ENCODE measurements at regions not wholly inside any gene's neighbourhood (a gene's known extent, or its start where the extent isn't known, plus 50 kb on each side); places are given as distances from the start of the nearest gene placed in this dataset.

DNA sequence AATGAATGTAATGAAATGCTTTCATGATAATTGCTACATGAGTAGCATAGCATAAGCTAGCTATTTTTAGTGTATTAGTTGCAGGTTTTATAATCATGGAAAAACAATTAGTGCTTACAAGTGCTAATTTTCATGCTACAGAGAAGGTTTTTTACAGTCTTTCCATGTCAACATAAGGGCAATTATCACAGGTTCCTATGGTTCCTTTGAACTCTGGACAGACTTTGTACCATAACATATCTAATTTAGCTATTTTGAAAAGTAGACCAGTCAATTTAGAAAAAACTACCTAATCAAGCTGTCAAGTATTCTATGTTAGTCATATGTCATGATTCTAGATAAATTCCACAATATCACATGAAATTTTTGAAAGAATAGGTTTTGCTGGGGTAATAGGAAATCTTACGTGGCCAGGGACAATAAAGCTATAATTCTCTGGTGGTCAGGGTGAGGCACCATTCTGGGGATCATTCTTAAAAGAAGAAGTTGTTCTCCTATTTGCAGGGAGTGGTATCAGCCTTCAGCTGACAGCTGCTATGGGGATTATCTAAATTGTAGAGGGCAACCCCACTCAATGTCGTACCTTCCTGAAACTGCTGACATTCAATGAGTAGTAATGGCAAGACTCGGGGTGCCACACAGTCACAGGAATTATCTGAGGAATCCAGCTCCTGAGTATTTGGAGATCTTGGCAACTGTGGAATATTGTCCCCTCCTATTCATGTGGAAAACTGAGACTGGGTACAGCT is 724.0 kb upstream of the LINC00305 start:
- no peaks in the 10 kb centered on the region for H3K79me2 ChIP-seq (ENCODE audit: low read length)
- no peak overlapping the region for H3K27ac ChIP-seq (ENCODE audit: low read length)
- no peak overlapping the region for H3K9ac ChIP-seq (ENCODE audit: low read length)
- H3K4me3 ChIP-seq (ENCODE audit: low read length), result no peak overlapping the region
- peaks cover 15% of the 10 kb centered on the region; the same call in 1 of the 2 replicates for H3K9me3 ChIP-seq (ENCODE audit: insufficient read depth, low read length)
- H3K4me2 ChIP-seq (ENCODE audit: low read length), result no peak overlapping the region
- H3K36me3 ChIP-seq (replicated peaks; ENCODE audit: low read depth, low read length), result peaks cover 7% of the 10 kb centered on the region
- TF ChIP-seq EZH2phosphoT487 (IDR thresholded peaks at IDR 0.05; ENCODE audit: low read depth), result no peak
- TF ChIP-seq, protein P1, sequence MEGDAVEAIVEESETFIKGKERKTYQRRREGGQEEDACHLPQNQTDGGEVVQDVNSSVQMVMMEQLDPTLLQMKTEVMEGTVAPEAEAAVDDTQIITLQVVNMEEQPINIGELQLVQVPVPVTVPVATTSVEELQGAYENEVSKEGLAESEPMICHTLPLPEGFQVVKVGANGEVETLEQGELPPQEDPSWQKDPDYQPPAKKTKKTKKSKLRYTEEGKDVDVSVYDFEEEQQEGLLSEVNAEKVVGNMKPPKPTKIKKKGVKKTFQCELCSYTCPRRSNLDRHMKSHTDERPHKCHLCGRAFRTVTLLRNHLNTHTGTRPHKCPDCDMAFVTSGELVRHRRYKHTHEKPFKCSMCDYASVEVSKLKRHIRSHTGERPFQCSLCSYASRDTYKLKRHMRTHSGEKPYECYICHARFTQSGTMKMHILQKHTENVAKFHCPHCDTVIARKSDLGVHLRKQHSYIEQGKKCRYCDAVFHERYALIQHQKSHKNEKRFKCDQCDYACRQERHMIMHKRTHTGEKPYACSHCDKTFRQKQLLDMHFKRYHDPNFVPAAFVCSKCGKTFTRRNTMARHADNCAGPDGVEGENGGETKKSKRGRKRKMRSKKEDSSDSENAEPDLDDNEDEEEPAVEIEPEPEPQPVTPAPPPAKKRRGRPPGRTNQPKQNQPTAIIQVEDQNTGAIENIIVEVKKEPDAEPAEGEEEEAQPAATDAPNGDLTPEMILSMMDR (IDR thresholded peaks at IDR 0.05; ENCODE audit: low read depth, low read length), result no peak
- no peaks in the 10 kb centered on the region for H4K20me1 ChIP-seq (ENCODE audit: insufficient read depth, low read length)
- no peaks in the 10 kb centered on the region for H3K27me3 ChIP-seq (ENCODE audit: low read depth, low read length)
- H2AFZ ChIP-seq (ENCODE audit: low read depth, low read length), result no peak overlapping the region
- peaks cover 6% of the 10 kb centered on the region; the same call in 1 of the 2 replicates for H3K4me1 ChIP-seq (ENCODE audit: low read length)

DNA sequence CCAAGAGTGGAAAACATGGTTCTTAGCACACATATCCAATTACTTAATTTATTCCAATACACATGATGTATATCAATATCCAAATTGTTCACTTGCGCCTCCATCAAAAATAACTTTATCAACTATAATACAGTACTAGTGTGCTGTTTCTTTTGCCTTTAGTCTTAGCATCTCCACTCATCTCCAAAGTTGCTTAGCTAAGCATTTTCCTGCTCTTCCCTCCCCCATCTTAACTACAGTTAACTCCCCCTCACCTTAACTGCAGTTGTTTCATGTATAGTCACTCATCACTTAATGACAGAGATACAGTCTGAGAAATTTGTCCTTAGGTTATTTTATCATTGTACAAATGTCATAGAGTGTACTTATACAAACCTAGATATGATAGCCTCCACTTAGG is 705.2 kb upstream of the LINC00305 start:
- TF ChIP-seq, protein P1 (IDR thresholded peaks at IDR 0.05; ENCODE audit: low read depth, low read length), result no peak
- no peak for TF ChIP-seq EZH2phosphoT487 (IDR thresholded peaks at IDR 0.05; ENCODE audit: low read depth)
- Histone ChIP-seq H3K9me3 (ENCODE audit: insufficient read depth, low read length) (no peaks in the 10 kb centered on the region), H3K4me2 (ENCODE audit: low read length) (no peak overlapping the region), H3K79me2 (ENCODE audit: low read length) (no peaks in the 10 kb centered on the region), H3K4me1 (ENCODE audit: low read length) (no peaks in the 10 kb centered on the region), H3K27me3 (ENCODE audit: low read depth, low read length) (no peaks in the 10 kb centered on the region), H3K27ac (ENCODE audit: low read length) (no peak overlapping the region), H3K9ac (ENCODE audit: low read length) (no peak overlapping the region), H4K20me1 (ENCODE audit: insufficient read depth, low read length) (no peaks in the 10 kb centered on the region), H3K4me3 (ENCODE audit: low read length) (no peak overlapping the region), H2AFZ (ENCODE audit: low read depth, low read length) (no peak overlapping the region), H3K36me3 (replicated peaks; ENCODE audit: low read depth, low read length) (no peaks in the 10 kb centered on the region)

DNA sequence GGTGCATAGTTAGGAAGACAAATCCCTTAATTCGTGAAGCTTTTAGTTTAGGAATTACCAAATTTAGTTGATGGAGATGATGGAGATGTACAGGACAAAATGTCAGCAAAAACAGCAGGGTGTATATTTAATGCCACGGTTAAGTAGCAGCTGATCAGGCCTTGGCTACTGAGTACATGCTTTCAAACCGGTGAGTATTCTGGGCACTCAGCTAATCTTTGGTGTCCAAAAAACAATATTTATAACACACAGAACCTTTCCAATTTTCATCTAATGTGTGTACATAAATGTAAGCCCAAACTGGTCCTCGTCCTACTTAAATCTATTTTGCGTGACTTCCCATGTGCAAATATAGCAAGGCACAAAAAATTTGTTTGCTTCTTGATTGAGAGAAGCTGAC is 703.4 kb upstream of the LINC00305 start:
- Histone ChIP-seq H4K20me1 (ENCODE audit: insufficient read depth, low read length) (no peaks in the 10 kb centered on the region), H3K36me3 (replicated peaks; ENCODE audit: low read depth, low read length) (no peaks in the 10 kb centered on the region), H3K79me2 (ENCODE audit: low read length) (no peaks in the 10 kb centered on the region), H3K4me1 (ENCODE audit: low read length) (no peaks in the 10 kb centered on the region), H3K27me3 (ENCODE audit: low read depth, low read length) (no peaks in the 10 kb centered on the region), H2AFZ (ENCODE audit: low read depth, low read length) (no peak overlapping the region), H3K27ac (ENCODE audit: low read length) (no peak overlapping the region), H3K9me3 (ENCODE audit: insufficient read depth, low read length) (no peaks in the 10 kb centered on the region), H3K9ac (ENCODE audit: low read length) (no peak overlapping the region), H3K4me2 (ENCODE audit: low read length) (no peak overlapping the region), H3K4me3 (ENCODE audit: low read length) (no peak overlapping the region)
- TF ChIP-seq, protein P1 (IDR thresholded peaks at IDR 0.05; ENCODE audit: low read depth, low read length), result no peak
- TF ChIP-seq EZH2phosphoT487 (IDR thresholded peaks at IDR 0.05; ENCODE audit: low read depth), result no peak

DNA sequence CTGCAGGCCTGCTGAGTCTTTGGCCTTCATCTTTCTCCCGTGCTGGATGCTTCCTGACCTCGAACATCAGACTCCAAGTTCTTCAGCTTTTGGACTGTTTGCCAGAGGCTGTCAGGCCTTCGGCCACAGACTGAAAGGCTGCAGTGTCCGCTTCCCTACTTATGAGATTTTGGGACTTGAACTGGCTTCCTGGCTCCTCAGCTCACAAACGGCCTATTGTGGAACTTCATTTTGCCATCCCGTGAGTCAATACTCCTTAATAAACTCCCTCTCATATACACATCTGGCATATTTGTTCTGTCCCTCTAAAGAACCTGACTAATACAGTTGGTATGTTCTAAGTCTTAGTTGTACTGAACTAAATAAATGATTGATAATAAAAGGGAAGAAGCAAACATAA is 702.8 kb upstream of the LINC00305 start:
- no peak overlapping the region for H3K4me2 ChIP-seq (ENCODE audit: low read length)

More for the DNA sequence above, 702.8 kb upstream of the LINC00305 start:
- H3K27me3 ChIP-seq (ENCODE audit: low read depth, low read length), result no peaks in the 10 kb centered on the region
- no peaks in the 10 kb centered on the region for H3K4me1 ChIP-seq (ENCODE audit: low read length)
- H2AFZ ChIP-seq (ENCODE audit: low read depth, low read length), result no peak overlapping the region
- no peaks in the 10 kb centered on the region for H3K79me2 ChIP-seq (ENCODE audit: low read length)
- no peaks in the 10 kb centered on the region for H3K9me3 ChIP-seq (ENCODE audit: insufficient read depth, low read length)
- H4K20me1 ChIP-seq (ENCODE audit: insufficient read depth, low read length), result no peaks in the 10 kb centered on the region
- no peak for TF ChIP-seq EZH2phosphoT487 (IDR thresholded peaks at IDR 0.05; ENCODE audit: low read depth)
- TF ChIP-seq, protein P1 (IDR thresholded peaks at IDR 0.05; ENCODE audit: low read depth, low read length), result no peak
- H3K4me3 ChIP-seq (ENCODE audit: low read length), result no peak overlapping the region
- no peak overlapping the region for H3K27ac ChIP-seq (ENCODE audit: low read length)
- no peak overlapping the region for H3K9ac ChIP-seq (ENCODE audit: low read length)
- H3K36me3 ChIP-seq (replicated peaks; ENCODE audit: low read depth, low read length), result no peaks in the 10 kb centered on the region

All from OCI-LY3 (cell line).